ENCODE measurements at regions not wholly inside any gene's neighbourhood (a gene's known extent, or its start where the extent isn't known, plus 50 kb on each side); places are given as distances from the start of the nearest gene placed in this dataset.

- TF ChIP-seq POLR2A (IDR thresholded peaks at IDR 0.05) = no peak
- TF ChIP-seq CTCF (IDR thresholded peaks at IDR 0.05) = no peak
Observed at GRCh38 chr12:13452955-13453570, 256.5 kb downstream of the EMP1 start.
